ENCODE measurements at regions not wholly inside any gene's neighbourhood (a gene's known extent, or its start where the extent isn't known, plus 50 kb on each side); places are given as distances from the start of the nearest gene placed in this dataset.

DNA sequence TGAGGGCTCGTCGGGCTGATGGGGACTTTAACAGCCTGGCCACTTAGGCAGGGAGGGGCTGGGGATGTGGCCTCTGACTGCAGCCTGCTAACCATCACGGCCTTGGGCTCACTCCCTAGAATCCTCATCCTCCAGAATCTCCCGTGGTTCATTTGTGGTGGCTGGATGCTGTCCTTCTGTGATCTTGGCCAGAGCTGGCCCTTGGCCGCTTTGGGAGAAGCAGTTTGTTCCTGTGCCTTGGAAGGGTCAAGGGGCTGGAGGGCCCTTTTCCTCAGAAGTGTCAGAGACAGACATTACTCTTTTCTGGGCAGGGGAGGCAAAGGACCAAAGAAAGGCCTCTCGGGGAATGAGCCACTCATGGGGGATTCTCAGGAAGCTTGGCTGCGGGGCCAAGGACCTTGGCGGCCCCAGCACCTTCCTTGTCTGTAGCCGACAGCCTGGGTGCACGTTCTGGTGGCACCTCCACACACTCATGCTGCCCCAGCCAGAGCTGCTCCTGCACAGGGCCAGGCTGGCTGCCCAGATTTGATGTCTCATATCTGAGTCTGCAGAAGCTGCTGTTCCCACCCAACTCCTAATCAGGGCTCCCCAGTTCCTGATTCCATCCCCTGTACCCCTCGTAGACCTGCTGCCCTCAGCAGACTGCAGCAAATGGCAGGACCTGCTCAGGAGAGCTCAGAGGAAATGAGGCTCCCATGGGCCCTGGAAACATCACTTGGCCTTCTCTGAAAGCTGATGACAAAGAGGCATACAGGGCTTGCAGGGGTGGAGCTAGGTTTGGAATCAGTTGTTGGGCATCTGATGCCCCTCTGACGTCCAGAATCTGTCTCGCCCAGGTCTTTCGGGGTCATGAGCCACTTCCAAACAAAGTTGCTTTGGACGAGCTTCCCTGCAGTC is 107.7 kb downstream of the CTTN start (continued):
- TF ChIP-seq, protein P1, sequence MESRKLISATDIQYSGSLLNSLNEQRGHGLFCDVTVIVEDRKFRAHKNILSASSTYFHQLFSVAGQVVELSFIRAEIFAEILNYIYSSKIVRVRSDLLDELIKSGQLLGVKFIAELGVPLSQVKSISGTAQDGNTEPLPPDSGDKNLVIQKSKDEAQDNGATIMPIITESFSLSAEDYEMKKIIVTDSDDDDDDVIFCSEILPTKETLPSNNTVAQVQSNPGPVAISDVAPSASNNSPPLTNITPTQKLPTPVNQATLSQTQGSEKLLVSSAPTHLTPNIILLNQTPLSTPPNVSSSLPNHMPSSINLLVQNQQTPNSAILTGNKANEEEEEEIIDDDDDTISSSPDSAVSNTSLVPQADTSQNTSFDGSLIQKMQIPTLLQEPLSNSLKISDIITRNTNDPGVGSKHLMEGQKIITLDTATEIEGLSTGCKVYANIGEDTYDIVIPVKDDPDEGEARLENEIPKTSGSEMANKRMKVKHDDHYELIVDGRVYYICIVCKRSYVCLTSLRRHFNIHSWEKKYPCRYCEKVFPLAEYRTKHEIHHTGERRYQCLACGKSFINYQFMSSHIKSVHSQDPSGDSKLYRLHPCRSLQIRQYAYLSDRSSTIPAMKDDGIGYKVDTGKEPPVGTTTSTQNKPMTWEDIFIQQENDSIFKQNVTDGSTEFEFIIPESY (IDR thresholded peaks at IDR 0.05; ENCODE audit: extremely low read depth, insufficient replicate concordance, low read length): no peak
- no peak for TF ChIP-seq SRF (IDR thresholded peaks at IDR 0.05; ENCODE audit: low read depth)
- no peak for TF ChIP-seq RAD21 (IDR thresholded peaks at IDR 0.05; ENCODE audit: low read depth)
- TF ChIP-seq, protein P2, sequence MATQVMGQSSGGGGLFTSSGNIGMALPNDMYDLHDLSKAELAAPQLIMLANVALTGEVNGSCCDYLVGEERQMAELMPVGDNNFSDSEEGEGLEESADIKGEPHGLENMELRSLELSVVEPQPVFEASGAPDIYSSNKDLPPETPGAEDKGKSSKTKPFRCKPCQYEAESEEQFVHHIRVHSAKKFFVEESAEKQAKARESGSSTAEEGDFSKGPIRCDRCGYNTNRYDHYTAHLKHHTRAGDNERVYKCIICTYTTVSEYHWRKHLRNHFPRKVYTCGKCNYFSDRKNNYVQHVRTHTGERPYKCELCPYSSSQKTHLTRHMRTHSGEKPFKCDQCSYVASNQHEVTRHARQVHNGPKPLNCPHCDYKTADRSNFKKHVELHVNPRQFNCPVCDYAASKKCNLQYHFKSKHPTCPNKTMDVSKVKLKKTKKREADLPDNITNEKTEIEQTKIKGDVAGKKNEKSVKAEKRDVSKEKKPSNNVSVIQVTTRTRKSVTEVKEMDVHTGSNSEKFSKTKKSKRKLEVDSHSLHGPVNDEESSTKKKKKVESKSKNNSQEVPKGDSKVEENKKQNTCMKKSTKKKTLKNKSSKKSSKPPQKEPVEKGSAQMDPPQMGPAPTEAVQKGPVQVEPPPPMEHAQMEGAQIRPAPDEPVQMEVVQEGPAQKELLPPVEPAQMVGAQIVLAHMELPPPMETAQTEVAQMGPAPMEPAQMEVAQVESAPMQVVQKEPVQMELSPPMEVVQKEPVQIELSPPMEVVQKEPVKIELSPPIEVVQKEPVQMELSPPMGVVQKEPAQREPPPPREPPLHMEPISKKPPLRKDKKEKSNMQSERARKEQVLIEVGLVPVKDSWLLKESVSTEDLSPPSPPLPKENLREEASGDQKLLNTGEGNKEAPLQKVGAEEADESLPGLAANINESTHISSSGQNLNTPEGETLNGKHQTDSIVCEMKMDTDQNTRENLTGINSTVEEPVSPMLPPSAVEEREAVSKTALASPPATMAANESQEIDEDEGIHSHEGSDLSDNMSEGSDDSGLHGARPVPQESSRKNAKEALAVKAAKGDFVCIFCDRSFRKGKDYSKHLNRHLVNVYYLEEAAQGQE (IDR thresholded peaks at IDR 0.05; ENCODE audit: low read depth): no peak

DNA sequence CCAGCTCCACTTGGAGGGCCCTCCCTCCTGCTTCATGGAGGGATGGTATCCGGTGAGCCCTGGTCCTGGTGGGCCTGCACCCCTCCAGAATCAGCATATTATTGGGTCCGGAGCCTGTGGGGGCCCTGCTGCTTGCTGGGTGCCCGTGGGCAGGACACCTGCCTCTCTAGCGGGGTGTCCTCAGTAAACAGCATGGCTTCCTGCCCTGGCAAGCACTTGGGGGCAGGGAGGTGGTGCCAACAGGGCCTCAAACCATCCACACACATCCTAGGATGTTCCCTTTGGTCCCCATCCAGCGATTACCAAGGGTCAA is 108.3 kb downstream of the CTTN start:
- no TSS peak for BruUV-seq (replicated peaks)
- TF ChIP-seq, protein P3, sequence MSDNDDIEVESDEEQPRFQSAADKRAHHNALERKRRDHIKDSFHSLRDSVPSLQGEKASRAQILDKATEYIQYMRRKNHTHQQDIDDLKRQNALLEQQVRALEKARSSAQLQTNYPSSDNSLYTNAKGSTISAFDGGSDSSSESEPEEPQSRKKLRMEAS (IDR thresholded peaks at IDR 0.05): no peak
- no peak for TF ChIP-seq ZNF274 (IDR thresholded peaks at IDR 0.05; ENCODE audit: low read depth, low read length)
- no peak for TF ChIP-seq YY1 (IDR thresholded peaks at IDR 0.05; ENCODE audit: extremely low read depth, insufficient replicate concordance, low read depth, low read length)
- no peak for TF ChIP-seq CBX3 (IDR thresholded peaks at IDR 0.05; ENCODE audit: low read depth)
- TF ChIP-seq SIN3A (IDR thresholded peaks at IDR 0.05; ENCODE audit: low read depth): no peak
- no peak for TF ChIP-seq SRF (IDR thresholded peaks at IDR 0.05; ENCODE audit: low read depth)
- no peak for TF ChIP-seq TCF7L2 (IDR thresholded peaks at IDR 0.05; ENCODE audit: borderline replicate concordance, extremely low read depth, insufficient read depth, insufficient read length)
- no peak for TF ChIP-seq POLR2A (IDR thresholded peaks at IDR 0.05; ENCODE audit: borderline replicate concordance, extremely low read depth, insufficient read depth, insufficient read length)
- TF ChIP-seq EZH2phosphoT487 (IDR thresholded peaks at IDR 0.05; ENCODE audit: borderline replicate concordance): no peak
- no peak for TF ChIP-seq SP1 (IDR thresholded peaks at IDR 0.05; ENCODE audit: low read depth)
- TF ChIP-seq ELF1 (IDR thresholded peaks at IDR 0.05; ENCODE audit: borderline replicate concordance, low read depth): no peak
- TF ChIP-seq FOSL1 (IDR thresholded peaks at IDR 0.05; ENCODE audit: low read depth): no peak
- TF ChIP-seq, protein P2 (IDR thresholded peaks at IDR 0.05; ENCODE audit: low read depth): no peak

More for the DNA sequence above, 108.3 kb downstream of the CTTN start:
- no peak overlapping the region for H3K4me2 ChIP-seq (ENCODE audit: low read length)
- H3K36me3 ChIP-seq (ENCODE audit: control insufficient read depth in 1 of 2, insufficient read depth in 2 of 2, low read length in 2 of 2): no peaks in the 10 kb centered on the region
- ChIA-PET POLR2A (no interaction called here), RAD21 (ENCODE audit: low non-redundant PET in 1 of 2, low total read pairs in 2 of 2, uncharacterized antibody in 2 of 2, unreplicated experiment in 2 of 2) (no interaction called here), CTCF (no interaction called here)
- no peak overlapping the region for H2AFZ ChIP-seq (ENCODE audit: low read depth, low read length, poor library complexity, severe bottlenecking)
- H3K9me2 ChIP-seq (ENCODE audit: insufficient read depth): no peaks in the 10 kb centered on the region
- ATAC-seq: no peak
- H3K79me2 ChIP-seq (ENCODE audit: insufficient read depth, low read length): no peaks in the 10 kb centered on the region
- intact Hi-C loops (cut with micrococcal nuclease): no loop called here
- DNase-seq (ENCODE audit: low read depth, low spot score): no peak
- H3K9me3 ChIP-seq (ENCODE audit: control insufficient read depth in 1 of 2, insufficient read depth in 1 of 2, low read depth in 1 of 2, low read length in 2 of 2): no peaks in the 10 kb centered on the region; a peak in 1 of 4 replicates
- H3K27ac ChIP-seq (ENCODE audit: low read depth, low read length): no peak overlapping the region
- no peak overlapping the region for H3K4me3 ChIP-seq (replicated peaks in 1 of 2; ENCODE audit: low read depth in 1 of 2, low read length in 2 of 2)
- H3K27me3 ChIP-seq (ENCODE audit: insufficient read depth, low read length): no peaks in the 10 kb centered on the region
- no peaks in the 10 kb centered on the region for H4K20me1 ChIP-seq (ENCODE audit: insufficient read depth)
- no peaks in the 10 kb centered on the region; a peak in 1 of 4 replicates for H3K4me1 ChIP-seq (ENCODE audit: control insufficient read depth in 1 of 2, insufficient read depth in 2 of 2, low read length in 2 of 2)
- H3K9ac ChIP-seq (ENCODE audit: low read length): no peak overlapping the region
